Progenitor cell of endocrine pancreas (in vitro differentiated cells): ENCODE measurements at regions not wholly inside any gene's neighbourhood (a gene's known extent, or its start where the extent isn't known, plus 50 kb on each side); places are given as distances from the start of the nearest gene placed in this dataset.

Source experiments
- DNase-seq: peaks from one replicate; pipeline ENCODE4 v3.0.0; 2021; ENCODE audit warnings: low spot score; ENCODE audit not compliant: unreplicated experiment
- H3K27ac Mint-ChIP-seq: 2 replicates; pipeline ENCODE4 v1.8.0; 2021; ENCODE audit warnings: mild to moderate bottlenecking, moderate library complexity, mixed read lengths
- H3K27me3 Mint-ChIP-seq: 2 replicates; pipeline ENCODE4 v1.8.0; 2021; ENCODE audit warnings: mixed read lengths
- H3K36me3 Mint-ChIP-seq: 2 replicates; pipeline ENCODE4 v1.8.0; 2022; ENCODE audit warnings: mixed read lengths; ENCODE audit not compliant: insufficient read depth
- H3K4me1 Mint-ChIP-seq: 2 replicates; pipeline ENCODE4 v1.8.0; 2021; ENCODE audit warnings: low read depth, mixed read lengths
- H3K4me3 Mint-ChIP-seq: 2 replicates; pipeline ENCODE4 v1.8.0; 2021; ENCODE audit warnings: low read depth, mild to moderate bottlenecking, moderate library complexity, mixed read lengths
- H3K9me3 Mint-ChIP-seq: 2 replicates; pipeline ENCODE4 v1.8.0; 2021; ENCODE audit warnings: low read depth, mixed read lengths
- CTCF ChIP-seq: fragments of 200-600 bp; sonication (generic); IDR thresholded peaks from one replicate; pipeline ENCODE4 v1.5.0; 2021; ENCODE audit warnings: antibody characterized with exemption, mild to moderate bottlenecking; ENCODE audit not compliant: unreplicated experiment

- DNase-seq, result no peak
- no peak for TF ChIP-seq CTCF
- no peak overlapping the region for H3K4me3 Mint-ChIP-seq
- no peaks in the 10 kb centered on the region for H3K36me3 Mint-ChIP-seq
- no peaks in the 10 kb centered on the region for H3K9me3 Mint-ChIP-seq
- no peak overlapping the region for H3K27ac Mint-ChIP-seq
- no peaks in the 10 kb centered on the region for H3K4me1 Mint-ChIP-seq
- H3K27me3 Mint-ChIP-seq, result no peaks in the 10 kb centered on the region
Observed at GRCh38 chr4:29224911-29225310, 1495.3 kb upstream of the PCDH7 start.

- Mint-ChIP-seq H3K9me3 (no peaks in the 10 kb centered on the region), H3K4me3 (no peak overlapping the region), H3K27ac (no peak overlapping the region), H3K27me3 (no peaks in the 10 kb centered on the region), H3K4me1 (no peaks in the 10 kb centered on the region), H3K36me3 (no peaks in the 10 kb centered on the region)
- TF ChIP-seq CTCF, result no peak
- no peak for DNase-seq
Observed at GRCh38 chr4:29240641-29241040, 1479.5 kb upstream of the PCDH7 start.

GRCh38 chr4:29243054-29243453 lies 1477.1 kb upstream of the PCDH7 start:
- Mint-ChIP-seq H3K36me3 (no peaks in the 10 kb centered on the region), H3K4me1 (no peaks in the 10 kb centered on the region)

GRCh38 chr4:29243851-29244250 lies 1476.3 kb upstream of the PCDH7 start:
- DNase-seq, result no peak
- Mint-ChIP-seq H3K36me3 (no peaks in the 10 kb centered on the region), H3K9me3 (peaks cover 3% of the 10 kb centered on the region), H3K27me3 (no peaks in the 10 kb centered on the region), H3K27ac (no peak overlapping the region), H3K4me3 (no peak overlapping the region), H3K4me1 (no peaks in the 10 kb centered on the region)
- no peak for TF ChIP-seq CTCF

More at GRCh38 chr4:29243054-29243453, 1477.1 kb upstream of the PCDH7 start:
- TF ChIP-seq CTCF, result no peak
- Mint-ChIP-seq H3K4me3 (no peak overlapping the region), H3K27me3 (no peaks in the 10 kb centered on the region), H3K9me3 (peaks cover under 1% of the 10 kb centered on the region), H3K27ac (no peak overlapping the region)
- no peak for DNase-seq

- Mint-ChIP-seq H3K27me3 (no peaks in the 10 kb centered on the region), H3K9me3 (peaks cover 7% of the 10 kb centered on the region), H3K4me3 (no peak overlapping the region), H3K27ac (no peak overlapping the region), H3K36me3 (no peaks in the 10 kb centered on the region), H3K4me1 (no peaks in the 10 kb centered on the region)
- DNase-seq, result no peak
- TF ChIP-seq CTCF, result no peak
Observed at GRCh38 chr4:29259556-29259955, 1460.6 kb upstream of the PCDH7 start.
